ENCODE measurements at regions not wholly inside any gene's neighbourhood (a gene's known extent, or its start where the extent isn't known, plus 50 kb on each side); places are given as distances from the start of the nearest gene placed in this dataset.

- POLR2A ChIA-PET, result no interaction called here
- CTCF ChIA-PET, result interaction anchor here (1.1 kb wide), 1 partner anchor 16 kb away, joined by 3 read pairs; no protein-coding TSS in a partner anchor
Measured at GRCh38 chr6:115733426-115733825, 327.3 kb downstream of the FRK start.

GRCh38 chr6:115729036-115729435 is 331.7 kb downstream of the FRK start:
- ChIA-PET CTCF (no interaction called here), POLR2A (no interaction called here)

GRCh38 chr6:115728171-115728570 is 332.5 kb downstream of the FRK start:
- POLR2A ChIA-PET, result no interaction called here
- CTCF ChIA-PET, result no interaction called here

- CTCF ChIA-PET, result no interaction called here
Measured at GRCh38 chr6:115721564-115721963, 339.1 kb downstream of the FRK start.

GRCh38 chr6:115720900-115721299 is 339.8 kb downstream of the FRK start:
- ChIA-PET CTCF (no interaction called here), POLR2A (no interaction called here)

More at GRCh38 chr6:115721564-115721963, 339.1 kb downstream of the FRK start:
- POLR2A ChIA-PET, result no interaction called here

GRCh38 chr6:115717472-115717871 is 343.2 kb downstream of the FRK start:
- ChIA-PET POLR2A (no interaction called here), CTCF (interaction anchor here (1.0 kb wide), 1 partner anchor 16 kb away, joined by 3 read pairs; no protein-coding TSS in a partner anchor)

GRCh38 chr6:115717062-115717461 is 343.6 kb downstream of the FRK start:
- ChIA-PET CTCF (interaction anchor here (1.0 kb wide), 1 partner anchor 16 kb away, joined by 3 read pairs; no protein-coding TSS in a partner anchor), POLR2A (no interaction called here)

- ChIA-PET POLR2A (no interaction called here), CTCF (no interaction called here)
Measured at GRCh38 chr6:115712291-115712961, 348.3 kb downstream of the FRK start.

- POLR2A ChIA-PET, result no interaction called here
- CTCF ChIA-PET, result no interaction called here
Measured at GRCh38 chr6:115708850-115709249, 351.8 kb downstream of the FRK start.

- ChIA-PET POLR2A (no interaction called here), CTCF (no interaction called here)
Measured at GRCh38 chr6:115706981-115707380, 353.7 kb downstream of the FRK start.

- POLR2A ChIA-PET, result no interaction called here
Measured at GRCh38 chr6:115706324-115706723, 354.4 kb downstream of the FRK start.

GRCh38 chr6:115704028-115704427 is 356.7 kb downstream of the FRK start:
- POLR2A ChIA-PET, result no interaction called here
- CTCF ChIA-PET, result no interaction called here

More at GRCh38 chr6:115706324-115706723, 354.4 kb downstream of the FRK start:
- CTCF ChIA-PET, result no interaction called here

- ChIA-PET CTCF (no interaction called here), POLR2A (no interaction called here)
Measured at GRCh38 chr6:115691433-115691832, 369.3 kb downstream of the FRK start.

GRCh38 chr6:115690854-115691253 is 369.8 kb downstream of the FRK start:
- CTCF ChIA-PET, result no interaction called here
- POLR2A ChIA-PET, result no interaction called here

GRCh38 chr6:115681978-115682775 is 378.5 kb downstream of the FRK start:
- CTCF ChIA-PET, result no interaction called here
- POLR2A ChIA-PET, result no interaction called here

- ChIA-PET CTCF (no interaction called here), POLR2A (no interaction called here)
Measured at GRCh38 chr6:115680621-115681020, 380.1 kb downstream of the FRK start.

GRCh38 chr6:115677198-115677597 is 383.5 kb downstream of the FRK start:
- ChIA-PET CTCF (no interaction called here), POLR2A (no interaction called here)

- POLR2A ChIA-PET, result no interaction called here
Measured at GRCh38 chr6:115675443-115675842, 385.2 kb downstream of the FRK start.

GRCh38 chr6:115668781-115669180 is 391.9 kb downstream of the FRK start:
- POLR2A ChIA-PET, result no interaction called here
- CTCF ChIA-PET, result no interaction called here

More at GRCh38 chr6:115675443-115675842, 385.2 kb downstream of the FRK start:
- CTCF ChIA-PET, result no interaction called here

GRCh38 chr6:115668211-115668610 is 392.5 kb downstream of the FRK start:
- ChIA-PET POLR2A (no interaction called here), CTCF (no interaction called here)

- CTCF ChIA-PET, result no interaction called here
- POLR2A ChIA-PET, result no interaction called here
Measured at GRCh38 chr6:115667478-115668026, 393.1 kb downstream of the FRK start.
